Kidney epithelial cell (primary cell): ENCODE measurements at regions not wholly inside any gene's neighbourhood (a gene's known extent, or its start where the extent isn't known, plus 50 kb on each side); places are given as distances from the start of the nearest gene placed in this dataset.

Experiments
- DNase-seq: peaks from one replicate; pipeline ENCODE4 v3.0.0-alpha.2; 2010; ENCODE audit warnings: low read depth
- H3K27me3 ChIP-seq: 2 replicates; pipeline ENCODE4 v1.6.0; 2011; ENCODE audit warnings: low read length; ENCODE audit not compliant: control insufficient read depth, insufficient read depth
- H3K36me3 ChIP-seq: 2 replicates; pipeline ENCODE4 v1.5.1; 2011; ENCODE audit warnings: low read length; ENCODE audit not compliant: control insufficient read depth, insufficient read depth
- H3K4me3 ChIP-seq: 2 replicates; pipeline ENCODE4 v1.5.1; 2011; ENCODE audit warnings: low read depth, mild to moderate bottlenecking, control low read depth, low read length
- CTCF ChIP-seq: IDR thresholded peaks from 2 replicates; pipeline ENCODE4 v1.5.1; 2011; ENCODE audit warnings: mild to moderate bottlenecking, moderate library complexity, low read length, control low read depth, inconsistent platforms; ENCODE audit not compliant: insufficient read depth, poor library complexity, severe bottlenecking

- Histone ChIP-seq H3K27me3 (no peaks in the 10 kb centered on the region), H3K36me3 (no peaks in the 10 kb centered on the region), H3K4me3 (no peak overlapping the region)
- TF ChIP-seq CTCF = no peak
- DNase-seq = no peak
Observed at GRCh38 chr11:115895594-115895993, 391.4 kb upstream of the CADM1 start.

GRCh38 chr11:115894176-115894575 is 390.0 kb upstream of the CADM1 start:
- no peak overlapping the region for H3K4me3 ChIP-seq
- TF ChIP-seq CTCF = no peak
- no peak for DNase-seq
- H3K36me3 ChIP-seq = no peaks in the 10 kb centered on the region
- H3K27me3 ChIP-seq = no peaks in the 10 kb centered on the region

- H3K4me3 ChIP-seq = no peak overlapping the region
- DNase-seq = no peak
- no peak for TF ChIP-seq CTCF
- no peaks in the 10 kb centered on the region for H3K36me3 ChIP-seq
- no peaks in the 10 kb centered on the region for H3K27me3 ChIP-seq
Observed at GRCh38 chr11:115893461-115894099, 389.4 kb upstream of the CADM1 start.

- TF ChIP-seq CTCF = no peak
- no peaks in the 10 kb centered on the region for H3K27me3 ChIP-seq
- no peak overlapping the region for H3K4me3 ChIP-seq
- no peaks in the 10 kb centered on the region for H3K36me3 ChIP-seq
- no peak for DNase-seq
Observed at GRCh38 chr11:115892016-115892415, 387.8 kb upstream of the CADM1 start.

- Histone ChIP-seq H3K27me3 (no peaks in the 10 kb centered on the region), H3K4me3 (no peak overlapping the region), H3K36me3 (no peaks in the 10 kb centered on the region)
- no peak for DNase-seq
- no peak for TF ChIP-seq CTCF
Observed at GRCh38 chr11:115891581-115891980, 387.4 kb upstream of the CADM1 start.

GRCh38 chr11:115890500-115890899 is 386.3 kb upstream of the CADM1 start:
- Histone ChIP-seq H3K36me3 (no peaks in the 10 kb centered on the region), H3K4me3 (no peak overlapping the region), H3K27me3 (no peaks in the 10 kb centered on the region)
- DNase-seq = no peak
- no peak for TF ChIP-seq CTCF
